Renal cortex interstitium (tissue), 11 donors: ENCODE measurements at regions not wholly inside any gene's neighbourhood (a gene's known extent, or its start where the extent isn't known, plus 50 kb on each side); places are given as distances from the start of the nearest gene placed in this dataset.

Experiments
- DNase-seq, 11 donors: peaks; one replicate each; pipeline ENCODE4 v3.0.0-alpha.2; 2013; ENCODE audit warnings: low read depth in 9 of 11, low spot score in 4 of 11; ENCODE audit errors: extremely low read depth in 1 of 11

GRCh38 chr9:129231759-129232158, 53.7 kb upstream of the IER5L start:
- DNase-seq = no peak

- DNase-seq = no peak
These were observed 53.1 kb upstream of the IER5L start for GRCh38 chr9:129231022-129231739.

- DNase-seq = no peak
These were observed 52.2 kb upstream of the IER5L start for GRCh38 chr9:129230302-129230701.
